Chondrocyte (in vitro differentiated cells): ENCODE measurements at regions not wholly inside any gene's neighbourhood (a gene's known extent, or its start where the extent isn't known, plus 50 kb on each side); places are given as distances from the start of the nearest gene placed in this dataset.

Experiments used
- DNase-seq: peaks from one replicate; pipeline ENCODE4 v3.0.0; 2021; ENCODE audit warnings: mixed read lengths, low spot score
- H3K27ac Mint-ChIP-seq: one replicate; pipeline ENCODE4 v1.8.0; 2021; ENCODE audit warnings: mild to moderate bottlenecking, moderate library complexity, mixed read lengths; ENCODE audit not compliant: unreplicated experiment
- H3K27me3 Mint-ChIP-seq: 2 replicates; pipeline ENCODE4 v1.8.0; 2021; ENCODE audit warnings: low read depth, mixed read lengths
- H3K36me3 Mint-ChIP-seq: 2 replicates; pipeline ENCODE4 v1.8.0; 2021; ENCODE audit warnings: low read depth, mixed read lengths
- H3K4me1 Mint-ChIP-seq: 2 replicates; pipeline ENCODE4 v1.8.0; 2021; ENCODE audit warnings: low read depth, mild to moderate bottlenecking, mixed read lengths
- H3K4me3 Mint-ChIP-seq: one replicate; pipeline ENCODE4 v1.8.0; 2021; ENCODE audit warnings: mild to moderate bottlenecking, moderate library complexity, mixed read lengths; ENCODE audit not compliant: unreplicated experiment
- H3K9me3 Mint-ChIP-seq: 2 replicates; pipeline ENCODE4 v1.8.0; 2021; ENCODE audit warnings: low read depth, mixed read lengths
- CTCF ChIP-seq: fragments of 200-600 bp; sonication (generic); IDR thresholded peaks from 2 replicates; pipeline ENCODE4 v1.5.0; 2021; ENCODE audit warnings: antibody characterized with exemption, mild to moderate bottlenecking, moderate library complexity

- Mint-ChIP-seq H3K4me1 (no peaks in the 10 kb centered on the region), H3K27ac (no peak overlapping the region), H3K4me3 (no peak overlapping the region), H3K36me3 (peaks cover 2% of the 10 kb centered on the region), H3K9me3 (peaks cover 11% of the 10 kb centered on the region), H3K27me3 (no peaks in the 10 kb centered on the region)
- DNase-seq, result no peak
- no peak for TF ChIP-seq CTCF
Measured at GRCh38 chr16:64700628-64701027, 421.2 kb downstream of the CDH11 start.

GRCh38 chr16:64696866-64697265, 425.0 kb downstream of the CDH11 start:
- Mint-ChIP-seq H3K27me3 (no peaks in the 10 kb centered on the region), H3K27ac (no peak overlapping the region), H3K9me3 (peaks cover 3% of the 10 kb centered on the region), H3K4me1 (peaks cover 10% of the 10 kb centered on the region), H3K36me3 (no peaks in the 10 kb centered on the region), H3K4me3 (no peak overlapping the region)
- DNase-seq, result no peak
- no peak for TF ChIP-seq CTCF

- Mint-ChIP-seq H3K9me3 (peaks cover 3% of the 10 kb centered on the region), H3K27ac (no peak overlapping the region), H3K27me3 (no peaks in the 10 kb centered on the region), H3K4me3 (no peak overlapping the region), H3K36me3 (no peaks in the 10 kb centered on the region), H3K4me1 (peaks cover 10% of the 10 kb centered on the region)
- no peak for TF ChIP-seq CTCF
- DNase-seq, result no peak
Measured at GRCh38 chr16:64695684-64696083, 426.2 kb downstream of the CDH11 start.

- Mint-ChIP-seq H3K4me3 (no peak overlapping the region), H3K27me3 (no peaks in the 10 kb centered on the region), H3K4me1 (peaks cover 10% of the 10 kb centered on the region), H3K36me3 (no peaks in the 10 kb centered on the region), H3K9me3 (peaks cover 3% of the 10 kb centered on the region), H3K27ac (peak overlapping the region; percentile 38)
- DNase-seq, result no peak
- TF ChIP-seq CTCF, result no peak
Measured at GRCh38 chr16:64693946-64694345, 427.9 kb downstream of the CDH11 start.

DNA sequence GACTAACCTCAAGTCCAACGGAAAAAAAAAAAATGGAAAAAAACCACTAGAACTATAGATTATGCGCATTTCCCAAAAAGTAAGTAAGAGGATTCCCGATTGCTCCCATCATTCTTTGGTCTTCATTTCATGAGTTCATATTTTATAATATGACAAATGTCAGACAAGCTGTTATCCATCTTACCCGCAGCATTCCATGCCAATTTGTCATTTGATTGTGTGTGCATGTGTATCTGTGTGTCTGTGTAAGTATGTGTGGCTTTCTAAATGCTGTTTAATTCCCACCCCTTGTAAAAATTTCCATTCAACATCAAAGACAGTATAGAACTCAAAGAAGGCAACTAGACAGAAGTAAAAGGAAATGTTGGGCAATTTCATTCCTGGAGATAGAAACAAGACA, 434.1 kb downstream of the CDH11 start:
- no peak for TF ChIP-seq CTCF

More for the DNA sequence above, 434.1 kb downstream of the CDH11 start:
- Mint-ChIP-seq H3K4me3 (no peak overlapping the region), H3K9me3 (peaks cover 21% of the 10 kb centered on the region), H3K4me1 (peaks cover 2% of the 10 kb centered on the region), H3K27me3 (no peaks in the 10 kb centered on the region), H3K27ac (no peak overlapping the region), H3K36me3 (peaks cover 4% of the 10 kb centered on the region)
- no peak for DNase-seq
